T-helper 9 cell (primary cell): ENCODE measurements at regions not wholly inside any gene's neighbourhood (a gene's known extent, or its start where the extent isn't known, plus 50 kb on each side); places are given as distances from the start of the nearest gene placed in this dataset.
"Not testable (repeated sequence)": the region's sequence is repeated elsewhere in the genome, so short reads cannot be mapped to it uniquely, and the experiment has no call there.

Experiments used
- DNase-seq: peaks from one replicate; pipeline ENCODE4 v3.0.0-alpha.2; 2020

GRCh38 chr12:126952096-126953007 is 1314.6 kb upstream of the TMEM132C start:
- DNase-seq = no peak

GRCh38 chr12:126953365-126953889 is 1313.5 kb upstream of the TMEM132C start:
- no peak for DNase-seq

- no peak for DNase-seq
These were observed 1306.7 kb upstream of the TMEM132C start for GRCh38 chr12:126960221-126960620.

- DNase-seq = no peak
These were observed 1306.3 kb upstream of the TMEM132C start for GRCh38 chr12:126960709-126961108.

GRCh38 chr12:126963825-126964224 is 1303.1 kb upstream of the TMEM132C start:
- DNase-seq = no peak

- no peak for DNase-seq
These were observed 1300.5 kb upstream of the TMEM132C start for GRCh38 chr12:126966498-126966897.

GRCh38 chr12:126967152-126967551 is 1299.8 kb upstream of the TMEM132C start:
- DNase-seq = no peak

GRCh38 chr12:126974779-126975178 is 1292.2 kb upstream of the TMEM132C start:
- no peak for DNase-seq

- DNase-seq = no peak
These were observed 1290.4 kb upstream of the TMEM132C start for GRCh38 chr12:126976579-126976978.

GRCh38 chr12:126979564-126979963 is 1287.4 kb upstream of the TMEM132C start:
- DNase-seq = not testable (repeated sequence)

- no peak for DNase-seq
These were observed 1284.3 kb upstream of the TMEM132C start for GRCh38 chr12:126982707-126983106.

- DNase-seq = not testable (repeated sequence)
These were observed 1283.2 kb upstream of the TMEM132C start for GRCh38 chr12:126983735-126984134.

GRCh38 chr12:126985663-126986062 is 1281.3 kb upstream of the TMEM132C start:
- DNase-seq = not testable (repeated sequence)

- no peak for DNase-seq
These were observed 1277.4 kb upstream of the TMEM132C start for GRCh38 chr12:126989532-126989931.

GRCh38 chr12:126993898-126994297 is 1273.1 kb upstream of the TMEM132C start:
- DNase-seq = no peak

- no peak for DNase-seq
These were observed 1272.4 kb upstream of the TMEM132C start for GRCh38 chr12:126994599-126994998.

GRCh38 chr12:126998031-126998430 is 1268.9 kb upstream of the TMEM132C start:
- no peak for DNase-seq

GRCh38 chr12:126998747-126999285 is 1268.2 kb upstream of the TMEM132C start:
- no peak for DNase-seq

GRCh38 chr12:126999352-126999751 is 1267.6 kb upstream of the TMEM132C start:
- DNase-seq = no peak

- DNase-seq = no peak
These were observed 1261.6 kb upstream of the TMEM132C start for GRCh38 chr12:127005406-127005805.

- DNase-seq = no peak
These were observed 1260.0 kb upstream of the TMEM132C start for GRCh38 chr12:127006972-127007371.

- no peak for DNase-seq
These were observed 1258.1 kb upstream of the TMEM132C start for GRCh38 chr12:127008755-127009403.

GRCh38 chr12:127012109-127012508 is 1254.9 kb upstream of the TMEM132C start:
- no peak for DNase-seq

GRCh38 chr12:127013197-127013596 is 1253.8 kb upstream of the TMEM132C start:
- DNase-seq = no peak
